GM12865 (cell line): ENCODE measurements at regions not wholly inside any gene's neighbourhood (a gene's known extent, or its start where the extent isn't known, plus 50 kb on each side); places are given as distances from the start of the nearest gene placed in this dataset.

ENCODE experiments used
- DNase-seq: peaks from one replicate; pipeline ENCODE4 v3.0.0; 2010; ENCODE audit warnings: low read depth
- H3K4me3 ChIP-seq: 2 replicates; pipeline ENCODE4 v1.5.1; 2011; ENCODE audit warnings: mild to moderate bottlenecking, low read depth, low read length, control low read depth
- CTCF ChIP-seq: IDR thresholded peaks from 2 replicates; pipeline ENCODE4 v1.5.1; 2011; ENCODE audit warnings: low read length, control low read depth, low read depth, inconsistent platforms; ENCODE audit not compliant: insufficient read depth; ENCODE audit errors: missing control alignments

GRCh38 chr1:80961464-80962190, 839.1 kb upstream of the ADGRL2 start:
- TF ChIP-seq CTCF: no peak
- H3K4me3 ChIP-seq: no peak overlapping the region; the same call in 1 of the 2 replicates
- peak; percentile 4 for DNase-seq

GRCh38 chr1:80933346-80933745, 867.4 kb upstream of the ADGRL2 start:
- TF ChIP-seq CTCF: no peak
- DNase-seq: no peak
- H3K4me3 ChIP-seq: no peak overlapping the region

GRCh38 chr1:80931178-80931577, 869.6 kb upstream of the ADGRL2 start:
- no peak overlapping the region for H3K4me3 ChIP-seq
- no peak for TF ChIP-seq CTCF
- DNase-seq: no peak

GRCh38 chr1:80929868-80930508, 870.7 kb upstream of the ADGRL2 start:
- no peak for TF ChIP-seq CTCF
- peak; percentile 2 for DNase-seq

GRCh38 chr1:80926531-80926930, 874.2 kb upstream of the ADGRL2 start:
- no peak for TF ChIP-seq CTCF
- no peak overlapping the region for H3K4me3 ChIP-seq
- DNase-seq: no peak

More at GRCh38 chr1:80929868-80930508, 870.7 kb upstream of the ADGRL2 start:
- H3K4me3 ChIP-seq: no peak overlapping the region

GRCh38 chr1:80925130-80925805, 875.5 kb upstream of the ADGRL2 start:
- H3K4me3 ChIP-seq: no peak overlapping the region
- DNase-seq: no peak
- no peak for TF ChIP-seq CTCF

- no peak overlapping the region for H3K4me3 ChIP-seq
- TF ChIP-seq CTCF: no peak
Observed at GRCh38 chr1:80924290-80924689, 876.4 kb upstream of the ADGRL2 start.

More at GRCh38 chr1:80924290-80924689, 876.4 kb upstream of the ADGRL2 start:
- no peak for DNase-seq
